WTC11 (cell line): ENCODE measurements at regions not wholly inside any gene's neighbourhood (a gene's known extent, or its start where the extent isn't known, plus 50 kb on each side); places are given as distances from the start of the nearest gene placed in this dataset.

Experiments
- ATAC-seq: fragments of 200-7000 bp; cut with Tn5 transposase; 2 replicates; pipeline ENCODE4 v1.10.0; 2021; ENCODE audit warnings: mild to moderate bottlenecking, moderate library complexity
- CTCF ChIA-PET: fragments of 300-600 bp; sonication (Branson Sonifier 250); formaldehyde crosslinking; loops from one replicate; lab custom pipeline; 2021; ENCODE audit warnings: antibody characterized with exemption; lab: Charles Lee
- POLR2A ChIA-PET: fragments of 350-600 bp; sonication (Branson Sonifier 250); formaldehyde crosslinking; loops from one replicate; lab custom pipeline; 2021; ENCODE audit warnings: antibody characterized with exemption; lab: Charles Lee
- DNase-seq: peaks from one replicate; pipeline ENCODE4 v3.0.0; 2021; ENCODE audit warnings: low spot score
- H3K27ac Mint-ChIP-seq: 2 replicates; pipeline ENCODE4 v1.8.0; 2021; ENCODE audit warnings: mixed read lengths
- H3K27me3 Mint-ChIP-seq: 2 replicates; pipeline ENCODE4 v1.8.0; 2021; ENCODE audit warnings: low read depth, mild to moderate bottlenecking, moderate library complexity, mixed read lengths
- H3K36me3 Mint-ChIP-seq: 2 replicates; pipeline ENCODE4 v1.8.0; 2021; ENCODE audit warnings: mixed read lengths
- H3K4me1 Mint-ChIP-seq: 2 replicates; pipeline ENCODE4 v1.8.0; 2022; ENCODE audit warnings: mixed read lengths
- H3K4me3 Mint-ChIP-seq: 2 replicates; pipeline ENCODE4 v1.8.0; 2021; ENCODE audit warnings: mild to moderate bottlenecking, moderate library complexity, mixed read lengths
- H3K9me3 Mint-ChIP-seq: 2 replicates; pipeline ENCODE4 v1.8.0; 2021; ENCODE audit warnings: mixed read lengths
- CREB1 ChIP-seq: sonication (generic); formaldehyde crosslinking; IDR thresholded peaks from 2 replicates; pipeline ENCODE4 v1.8.0; 2023; ENCODE audit warnings: mild to moderate bottlenecking, missing genetic modification reagents
- CREM ChIP-seq: sonication (generic); formaldehyde crosslinking; IDR thresholded peaks from 2 replicates; pipeline ENCODE4 v1.8.1; 2022; ENCODE audit warnings: mild to moderate bottlenecking, missing genetic modification reagents, moderate library complexity
- ELF4 ChIP-seq: sonication (generic); formaldehyde crosslinking; IDR thresholded peaks from 2 replicates; pipeline ENCODE4 v1.8.1; 2022; ENCODE audit warnings: low read depth, mild to moderate bottlenecking, moderate library complexity, missing genetic modification reagents
- ETV6 ChIP-seq: sonication (generic); formaldehyde crosslinking; IDR thresholded peaks from 2 replicates; pipeline ENCODE4 v1.8.1; 2022; ENCODE audit warnings: mild to moderate bottlenecking, missing genetic modification reagents
- FOXK1 ChIP-seq: sonication (generic); formaldehyde crosslinking; IDR thresholded peaks from 2 replicates; pipeline ENCODE4 v1.8.0; 2022; ENCODE audit warnings: mild to moderate bottlenecking, moderate library complexity, missing genetic modification reagents
- IRF1 ChIP-seq: sonication (generic); formaldehyde crosslinking; IDR thresholded peaks from 2 replicates; pipeline ENCODE4 v1.8.0; 2023; ENCODE audit warnings: missing genetic modification reagents
- IRF2 ChIP-seq: sonication (generic); formaldehyde crosslinking; IDR thresholded peaks from 2 replicates; pipeline ENCODE4 v1.8.0; 2022; ENCODE audit warnings: low read depth, missing genetic modification reagents, borderline replicate concordance
- JAZF1 ChIP-seq: fragments of 250-450 bp; sonication (Bioruptor Pico); IDR thresholded peaks from 2 replicates; pipeline ENCODE4 v1.9.0; 2021; ENCODE audit warnings: moderate library complexity, mild to moderate bottlenecking, inconsistent platforms
- JUN ChIP-seq: sonication (generic); formaldehyde crosslinking; IDR thresholded peaks from 2 replicates; pipeline ENCODE4 v1.8.0; 2023; ENCODE audit warnings: mild to moderate bottlenecking, missing genetic modification reagents
- KAT7 ChIP-seq: sonication (generic); formaldehyde crosslinking; IDR thresholded peaks from 2 replicates; pipeline ENCODE4 v1.8.1; 2023; ENCODE audit warnings: missing genetic modification reagents, mild to moderate bottlenecking, borderline replicate concordance
- NFYB ChIP-seq: sonication (generic); formaldehyde crosslinking; conservative IDR thresholded peaks from 2 replicates; pipeline ENCODE4 v1.8.0; 2022; ENCODE audit warnings: low read depth, missing genetic modification reagents
- PRRX2 ChIP-seq: fragments of 250-450 bp; sonication (Bioruptor Pico); IDR thresholded peaks from 2 replicates; pipeline ENCODE4 v1.8.0; 2021; ENCODE audit warnings: mild to moderate bottlenecking
- RORB ChIP-seq: fragments of 250-450 bp; sonication (Bioruptor Pico); IDR thresholded peaks from 2 replicates; pipeline ENCODE4 v1.9.0; 2021; ENCODE audit warnings: mild to moderate bottlenecking
- SMAD4 ChIP-seq: sonication (generic); formaldehyde crosslinking; IDR thresholded peaks from 2 replicates; pipeline ENCODE4 v1.8.0; 2022; ENCODE audit warnings: mild to moderate bottlenecking, missing genetic modification reagents
- ZBTB43 ChIP-seq: sonication (generic); formaldehyde crosslinking; IDR thresholded peaks from 2 replicates; pipeline ENCODE4 v1.8.1; 2023; ENCODE audit warnings: mild to moderate bottlenecking, missing genetic modification reagents
- ZMAT4 ChIP-seq: fragments of 250-450 bp; sonication (Bioruptor Pico); IDR thresholded peaks from 2 replicates; pipeline ENCODE4 v1.9.0; 2021; ENCODE audit warnings: mild to moderate bottlenecking
- ZNF121 ChIP-seq: sonication (generic); formaldehyde crosslinking; IDR thresholded peaks from 2 replicates; pipeline ENCODE4 v1.8.0; 2023; ENCODE audit warnings: missing genetic modification reagents
- ZNF138 ChIP-seq: sonication (generic); formaldehyde crosslinking; conservative IDR thresholded peaks from 2 replicates; pipeline ENCODE4 v1.8.1; 2022; ENCODE audit warnings: mild to moderate bottlenecking, moderate library complexity, missing genetic modification reagents
- ZNF219 ChIP-seq: sonication (generic); formaldehyde crosslinking; IDR thresholded peaks from 2 replicates; pipeline ENCODE4 v1.8.0; 2023; ENCODE audit warnings: missing genetic modification reagents, mild to moderate bottlenecking, borderline replicate concordance
- ZNF232 ChIP-seq: sonication (generic); formaldehyde crosslinking; IDR thresholded peaks from 2 replicates; pipeline ENCODE4 v1.8.0; 2022; ENCODE audit warnings: mild to moderate bottlenecking, missing genetic modification reagents
- ZNF263 ChIP-seq: sonication (generic); formaldehyde crosslinking; IDR thresholded peaks from 2 replicates; pipeline ENCODE4 v1.8.1; 2022; ENCODE audit warnings: low read depth, mild to moderate bottlenecking, moderate library complexity, missing genetic modification reagents
- ZNF416 ChIP-seq: fragments of 250-450 bp; sonication (Bioruptor Pico); IDR thresholded peaks from 2 replicates; pipeline ENCODE4 v1.9.0; 2021; ENCODE audit warnings: mild to moderate bottlenecking, inconsistent platforms
- TF ChIP-seq, protein P1 (sequence below): fragments of 250-450 bp; sonication (Bioruptor Pico); IDR thresholded peaks from 2 replicates; pipeline ENCODE4 v1.9.0; 2021; ENCODE audit warnings: mild to moderate bottlenecking
- TF ChIP-seq, protein P2 (sequence below): sonication (generic); formaldehyde crosslinking; IDR thresholded peaks from 2 replicates; pipeline ENCODE4 v1.8.1; 2023; ENCODE audit warnings: mild to moderate bottlenecking, missing genetic modification reagents, moderate library complexity
- TF ChIP-seq, protein P3 (sequence below): sonication (generic); formaldehyde crosslinking; IDR thresholded peaks from 2 replicates; pipeline ENCODE4 v1.8.1; 2023; ENCODE audit warnings: mild to moderate bottlenecking, missing genetic modification reagents

- POLR2A ChIA-PET: no interaction called here
- no peak for DNase-seq
- no peak overlapping the region for H3K4me3 Mint-ChIP-seq
- H3K9me3 Mint-ChIP-seq: peaks cover 10% of the 10 kb centered on the region
- no peaks in the 10 kb centered on the region for H3K27me3 Mint-ChIP-seq
- no peaks in the 10 kb centered on the region for H3K4me1 Mint-ChIP-seq
- no peak overlapping the region for H3K27ac Mint-ChIP-seq
- no peaks in the 10 kb centered on the region for H3K36me3 Mint-ChIP-seq
- no peak for TF ChIP-seq CREM (CRISPR knock-in tag)
- no peak for TF ChIP-seq JAZF1 (CRISPR knock-in tag)
- TF ChIP-seq SMAD4 (CRISPR knock-in tag): no peak
- no peak for TF ChIP-seq RORB (CRISPR knock-in tag)
- TF ChIP-seq ZNF263 (CRISPR knock-in tag): no peak
- TF ChIP-seq ZNF138 (CRISPR knock-in tag): no peak
- no peak for TF ChIP-seq FOXK1 (CRISPR knock-in tag)
- no peak for TF ChIP-seq KAT7
- CTCF ChIA-PET: no interaction called here
- ATAC-seq: no peak
Measured at GRCh38 chr17:69834494-69834893, 240.5 kb upstream of the KCNJ16 start.

DNA sequence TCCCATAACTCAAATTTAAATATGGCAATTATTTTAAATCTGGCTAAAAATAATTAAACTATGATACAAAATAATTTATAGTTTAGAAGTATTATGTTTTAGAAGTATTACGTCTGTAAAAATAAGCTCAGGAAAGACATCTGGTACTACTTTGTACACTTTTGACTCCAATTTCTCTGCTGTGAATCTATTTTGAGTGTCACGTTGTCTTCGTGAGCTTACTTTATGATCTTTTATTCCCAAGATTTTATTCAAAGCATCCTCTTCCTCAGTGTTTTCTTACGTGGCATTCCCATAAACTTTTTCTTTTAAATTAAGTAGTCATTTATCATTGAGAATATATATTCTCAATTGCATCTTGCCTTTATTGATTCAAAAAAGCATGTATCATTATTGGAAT lies 223.3 kb upstream of the KCNJ16 start:
- no peaks in the 10 kb centered on the region for H3K27me3 Mint-ChIP-seq
- ChIA-PET CTCF (no interaction called here), POLR2A (no interaction called here)
- no peak for TF ChIP-seq ETV6 (CRISPR knock-in tag)
- TF ChIP-seq, protein P1, sequence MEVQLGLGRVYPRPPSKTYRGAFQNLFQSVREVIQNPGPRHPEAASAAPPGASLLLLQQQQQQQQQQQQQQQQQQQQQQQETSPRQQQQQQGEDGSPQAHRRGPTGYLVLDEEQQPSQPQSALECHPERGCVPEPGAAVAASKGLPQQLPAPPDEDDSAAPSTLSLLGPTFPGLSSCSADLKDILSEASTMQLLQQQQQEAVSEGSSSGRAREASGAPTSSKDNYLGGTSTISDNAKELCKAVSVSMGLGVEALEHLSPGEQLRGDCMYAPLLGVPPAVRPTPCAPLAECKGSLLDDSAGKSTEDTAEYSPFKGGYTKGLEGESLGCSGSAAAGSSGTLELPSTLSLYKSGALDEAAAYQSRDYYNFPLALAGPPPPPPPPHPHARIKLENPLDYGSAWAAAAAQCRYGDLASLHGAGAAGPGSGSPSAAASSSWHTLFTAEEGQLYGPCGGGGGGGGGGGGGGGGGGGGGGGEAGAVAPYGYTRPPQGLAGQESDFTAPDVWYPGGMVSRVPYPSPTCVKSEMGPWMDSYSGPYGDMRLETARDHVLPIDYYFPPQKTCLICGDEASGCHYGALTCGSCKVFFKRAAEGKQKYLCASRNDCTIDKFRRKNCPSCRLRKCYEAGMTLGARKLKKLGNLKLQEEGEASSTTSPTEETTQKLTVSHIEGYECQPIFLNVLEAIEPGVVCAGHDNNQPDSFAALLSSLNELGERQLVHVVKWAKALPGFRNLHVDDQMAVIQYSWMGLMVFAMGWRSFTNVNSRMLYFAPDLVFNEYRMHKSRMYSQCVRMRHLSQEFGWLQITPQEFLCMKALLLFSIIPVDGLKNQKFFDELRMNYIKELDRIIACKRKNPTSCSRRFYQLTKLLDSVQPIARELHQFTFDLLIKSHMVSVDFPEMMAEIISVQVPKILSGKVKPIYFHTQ (CRISPR knock-in tag): no peak
- TF ChIP-seq IRF2: no peak
- no peak for TF ChIP-seq JUN (CRISPR knock-in tag)
- no peak for TF ChIP-seq ZNF138 (CRISPR knock-in tag)
- TF ChIP-seq NFYB (CRISPR knock-in tag): no peak
- TF ChIP-seq, protein P2, sequence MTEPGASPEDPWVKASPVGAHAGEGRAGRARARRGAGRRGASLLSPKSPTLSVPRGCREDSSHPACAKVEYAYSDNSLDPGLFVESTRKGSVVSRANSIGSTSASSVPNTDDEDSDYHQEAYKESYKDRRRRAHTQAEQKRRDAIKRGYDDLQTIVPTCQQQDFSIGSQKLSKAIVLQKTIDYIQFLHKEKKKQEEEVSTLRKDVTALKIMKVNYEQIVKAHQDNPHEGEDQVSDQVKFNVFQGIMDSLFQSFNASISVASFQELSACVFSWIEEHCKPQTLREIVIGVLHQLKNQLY (CRISPR knock-in tag): no peak
- TF ChIP-seq PRRX2 (CRISPR knock-in tag): no peak
- no peak for TF ChIP-seq IRF1 (CRISPR knock-in tag)
- TF ChIP-seq KAT7: no peak
- TF ChIP-seq ELF4: no peak
- no peak for TF ChIP-seq ZNF416 (CRISPR knock-in tag)
- TF ChIP-seq ZNF232 (CRISPR knock-in tag): no peak
- TF ChIP-seq, protein P3, sequence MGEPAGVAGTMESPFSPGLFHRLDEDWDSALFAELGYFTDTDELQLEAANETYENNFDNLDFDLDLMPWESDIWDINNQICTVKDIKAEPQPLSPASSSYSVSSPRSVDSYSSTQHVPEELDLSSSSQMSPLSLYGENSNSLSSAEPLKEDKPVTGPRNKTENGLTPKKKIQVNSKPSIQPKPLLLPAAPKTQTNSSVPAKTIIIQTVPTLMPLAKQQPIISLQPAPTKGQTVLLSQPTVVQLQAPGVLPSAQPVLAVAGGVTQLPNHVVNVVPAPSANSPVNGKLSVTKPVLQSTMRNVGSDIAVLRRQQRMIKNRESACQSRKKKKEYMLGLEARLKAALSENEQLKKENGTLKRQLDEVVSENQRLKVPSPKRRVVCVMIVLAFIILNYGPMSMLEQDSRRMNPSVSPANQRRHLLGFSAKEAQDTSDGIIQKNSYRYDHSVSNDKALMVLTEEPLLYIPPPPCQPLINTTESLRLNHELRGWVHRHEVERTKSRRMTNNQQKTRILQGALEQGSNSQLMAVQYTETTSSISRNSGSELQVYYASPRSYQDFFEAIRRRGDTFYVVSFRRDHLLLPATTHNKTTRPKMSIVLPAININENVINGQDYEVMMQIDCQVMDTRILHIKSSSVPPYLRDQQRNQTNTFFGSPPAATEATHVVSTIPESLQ (CRISPR knock-in tag): no peak
- TF ChIP-seq CREB1: no peak
- no peak for TF ChIP-seq ZMAT4 (CRISPR knock-in tag)
- no peak for TF ChIP-seq ZBTB43 (CRISPR knock-in tag)
- TF ChIP-seq ZNF121 (CRISPR knock-in tag): no peak
- no peak for TF ChIP-seq ZNF219 (CRISPR knock-in tag)
- no peak overlapping the region for H3K4me3 Mint-ChIP-seq
- H3K36me3 Mint-ChIP-seq: no peaks in the 10 kb centered on the region
- H3K4me1 Mint-ChIP-seq: peaks cover 6% of the 10 kb centered on the region; the same call in 1 of the 2 replicates
- ATAC-seq (no peak), DNase-seq (no peak)
- no peak overlapping the region for H3K27ac Mint-ChIP-seq
- H3K9me3 Mint-ChIP-seq: peaks cover 14% of the 10 kb centered on the region
